22Rv1 (cell line): ENCODE measurements at regions not wholly inside any gene's neighbourhood (a gene's known extent, or its start where the extent isn't known, plus 50 kb on each side); places are given as distances from the start of the nearest gene placed in this dataset.

Experiments used
- H3K27ac ChIP-seq: fragments of 450-650 bp; 2 replicates; pipeline ENCODE4 v1.5.1; 2017
- CTCF ChIP-seq: fragments of 450-650 bp; IDR thresholded peaks from 2 replicates; pipeline ENCODE4 v1.5.1; 2017; ENCODE audit warnings: mild to moderate bottlenecking
- ZFX ChIP-seq: fragments of 450-650 bp; IDR thresholded peaks from 2 replicates; pipeline ENCODE4 v1.6.1; 2017; ENCODE audit warnings: antibody characterized with exemption, borderline replicate concordance

- no peak overlapping the region for H3K27ac ChIP-seq
- TF ChIP-seq ZFX (no peak), CTCF (no peak)
Measured at GRCh38 chr6:74879234-74879633, 326.6 kb downstream of the COL12A1 start.

- TF ChIP-seq ZFX (no peak), CTCF (no peak)
- H3K27ac ChIP-seq = no peak overlapping the region
Measured at GRCh38 chr6:74875193-74875592, 330.7 kb downstream of the COL12A1 start.

- no peak for TF ChIP-seq ZFX
- no peak; the same call in 1 of the 2 replicates for TF ChIP-seq CTCF
- H3K27ac ChIP-seq = no peak overlapping the region
Measured at GRCh38 chr6:74872754-74873476, 332.9 kb downstream of the COL12A1 start.

GRCh38 chr6:74871757-74872156 lies 334.1 kb downstream of the COL12A1 start:
- TF ChIP-seq CTCF (no peak), ZFX (no peak)
- no peak overlapping the region for H3K27ac ChIP-seq

GRCh38 chr6:74870403-74870802 lies 335.4 kb downstream of the COL12A1 start:
- H3K27ac ChIP-seq = no peak overlapping the region
- TF ChIP-seq ZFX = no peak
- TF ChIP-seq CTCF = 0 out of 2 replicates have a peak, but pooled peaks have one; percentile 9

GRCh38 chr6:74867291-74867690 lies 338.6 kb downstream of the COL12A1 start:
- no peak for TF ChIP-seq ZFX
- TF ChIP-seq CTCF = no peak

GRCh38 chr6:74863968-74864367 lies 341.9 kb downstream of the COL12A1 start:
- no peak overlapping the region for H3K27ac ChIP-seq
- TF ChIP-seq CTCF (no peak), ZFX (no peak)

More at GRCh38 chr6:74867291-74867690, 338.6 kb downstream of the COL12A1 start:
- H3K27ac ChIP-seq = no peak overlapping the region
